Activated naive CD8-positive, alpha-beta T cell treated with anti-CD3 and anti-CD28 coated beads, Interleukin-2, amount 50 U/mL, for 24 hours (primary cell): ENCODE measurements at regions not wholly inside any gene's neighbourhood (a gene's known extent, or its start where the extent isn't known, plus 50 kb on each side); places are given as distances from the start of the nearest gene placed in this dataset.
"Not testable (repeated sequence)": the region's sequence is repeated elsewhere in the genome, so short reads cannot be mapped to it uniquely, and the experiment has no call there.

ENCODE experiments used
- ATAC-seq: fragments of 150-1000 bp; cut with Tn5 transposase; one replicate; pipeline ENCODE4 v1.10.0; 2021
- DNase-seq: peaks from one replicate; pipeline ENCODE4 v3.0.0; 2021
- H3K27ac Mint-ChIP-seq: one replicate; pipeline ENCODE4 v1.8.0; 2021; ENCODE audit warnings: mild to moderate bottlenecking, mixed read lengths
- H3K27me3 Mint-ChIP-seq: one replicate; pipeline ENCODE4 v1.8.0; 2021; ENCODE audit warnings: mixed read lengths
- H3K36me3 Mint-ChIP-seq: one replicate; pipeline ENCODE4 v1.8.0; 2021; ENCODE audit warnings: low read depth, mixed read lengths
- H3K4me1 Mint-ChIP-seq: one replicate; pipeline ENCODE4 v1.8.0; 2021; ENCODE audit warnings: mixed read lengths
- H3K4me3 Mint-ChIP-seq: one replicate; pipeline ENCODE4 v1.8.0; 2021; ENCODE audit warnings: mild to moderate bottlenecking, moderate library complexity, mixed read lengths
- H3K9me3 Mint-ChIP-seq: one replicate; pipeline ENCODE4 v1.8.0; 2021; ENCODE audit warnings: mixed read lengths

GRCh38 chr3:182651461-182651860, 141.8 kb upstream of the ATP11B start:
- Mint-ChIP-seq H3K4me3 (no peak overlapping the region), H3K27ac (no peak overlapping the region), H3K27me3 (peaks cover 7% of the 10 kb centered on the region), H3K36me3 (no peaks in the 10 kb centered on the region), H3K4me1 (no peaks in the 10 kb centered on the region), H3K9me3 (no peaks in the 10 kb centered on the region)
- ATAC-seq (no peak), DNase-seq (no peak)

- not testable (repeated sequence) for H3K27ac Mint-ChIP-seq, DNase-seq, H3K4me3 Mint-ChIP-seq, H3K27me3 Mint-ChIP-seq, H3K36me3 Mint-ChIP-seq, H3K9me3 Mint-ChIP-seq, ATAC-seq, H3K4me1 Mint-ChIP-seq
Measured at GRCh38 chr3:182653065-182653464, 140.2 kb upstream of the ATP11B start.

GRCh38 chr3:182668541-182668940, 124.8 kb upstream of the ATP11B start:
- Mint-ChIP-seq H3K36me3 (no peaks in the 10 kb centered on the region), H3K9me3 (no peaks in the 10 kb centered on the region), H3K4me1 (no peaks in the 10 kb centered on the region), H3K27me3 (peaks cover 13% of the 10 kb centered on the region), H3K4me3 (no peak overlapping the region), H3K27ac (no peak overlapping the region)
- ATAC-seq (no peak), DNase-seq (no peak)

- H3K27ac Mint-ChIP-seq, result no peak overlapping the region
- no peaks in the 10 kb centered on the region for H3K36me3 Mint-ChIP-seq
- no peak overlapping the region for H3K4me3 Mint-ChIP-seq
- no peak for ATAC-seq
- no peak for DNase-seq
- no peaks in the 10 kb centered on the region for H3K4me1 Mint-ChIP-seq
- H3K9me3 Mint-ChIP-seq, result no peaks in the 10 kb centered on the region
- H3K27me3 Mint-ChIP-seq, result peaks cover 16% of the 10 kb centered on the region
Measured at GRCh38 chr3:182668974-182669373, 124.3 kb upstream of the ATP11B start.

- no peak overlapping the region for H3K4me3 Mint-ChIP-seq
- no peak for ATAC-seq
Measured at GRCh38 chr3:182671541-182671940, 121.8 kb upstream of the ATP11B start.

GRCh38 chr3:182671942-182672341, 121.4 kb upstream of the ATP11B start:
- DNase-seq, result no peak
- Mint-ChIP-seq H3K36me3 (no peaks in the 10 kb centered on the region), H3K4me1 (no peaks in the 10 kb centered on the region), H3K9me3 (no peaks in the 10 kb centered on the region), H3K4me3 (no peak overlapping the region), H3K27me3 (peaks cover 16% of the 10 kb centered on the region), H3K27ac (no peak overlapping the region)
- ATAC-seq, result no peak

More at GRCh38 chr3:182671541-182671940, 121.8 kb upstream of the ATP11B start:
- no peak for DNase-seq
- Mint-ChIP-seq H3K4me1 (no peaks in the 10 kb centered on the region), H3K27me3 (peaks cover 16% of the 10 kb centered on the region), H3K9me3 (no peaks in the 10 kb centered on the region), H3K36me3 (no peaks in the 10 kb centered on the region), H3K27ac (no peak overlapping the region)

GRCh38 chr3:182673336-182673735, 120.0 kb upstream of the ATP11B start:
- H3K4me3 Mint-ChIP-seq, result no peak overlapping the region
- ATAC-seq (no peak), DNase-seq (no peak)
- no peaks in the 10 kb centered on the region for H3K9me3 Mint-ChIP-seq
- no peak overlapping the region for H3K27ac Mint-ChIP-seq
- H3K36me3 Mint-ChIP-seq, result no peaks in the 10 kb centered on the region
- H3K27me3 Mint-ChIP-seq, result peaks cover 14% of the 10 kb centered on the region
- H3K4me1 Mint-ChIP-seq, result no peaks in the 10 kb centered on the region

GRCh38 chr3:182682263-182683241, 110.8 kb upstream of the ATP11B start:
- H3K4me3 Mint-ChIP-seq, result peak overlapping the region; percentile 61
- no peaks in the 10 kb centered on the region for H3K9me3 Mint-ChIP-seq
- peaks cover 6% of the 10 kb centered on the region for H3K4me1 Mint-ChIP-seq
- ATAC-seq, result peak; percentile 88
- no peak overlapping the region for H3K27ac Mint-ChIP-seq
- DNase-seq, result peak; percentile 76
- H3K36me3 Mint-ChIP-seq, result no peaks in the 10 kb centered on the region
- H3K27me3 Mint-ChIP-seq, result peaks cover 26% of the 10 kb centered on the region

- Mint-ChIP-seq H3K4me1 (peaks cover 6% of the 10 kb centered on the region), H3K36me3 (no peaks in the 10 kb centered on the region), H3K27me3 (peaks cover 29% of the 10 kb centered on the region), H3K4me3 (peak overlapping the region; percentile 61), H3K9me3 (no peaks in the 10 kb centered on the region), H3K27ac (no peak overlapping the region)
- DNase-seq (peak; percentile 65), ATAC-seq (peak; percentile 78)
Measured at GRCh38 chr3:182683453-182683852, 109.9 kb upstream of the ATP11B start.

- Mint-ChIP-seq H3K27ac (no peak overlapping the region), H3K4me3 (no peak overlapping the region), H3K4me1 (peaks cover 6% of the 10 kb centered on the region), H3K36me3 (no peaks in the 10 kb centered on the region), H3K27me3 (peaks cover 29% of the 10 kb centered on the region), H3K9me3 (no peaks in the 10 kb centered on the region)
- DNase-seq (no peak), ATAC-seq (no peak)
Measured at GRCh38 chr3:182683858-182684257, 109.4 kb upstream of the ATP11B start.

GRCh38 chr3:182686033-182686886, 107.0 kb upstream of the ATP11B start:
- Mint-ChIP-seq H3K36me3 (no peaks in the 10 kb centered on the region), H3K4me1 (peaks cover 6% of the 10 kb centered on the region), H3K27me3 (peaks cover 29% of the 10 kb centered on the region), H3K9me3 (no peaks in the 10 kb centered on the region), H3K27ac (no peak overlapping the region), H3K4me3 (no peak overlapping the region)
- ATAC-seq (no peak), DNase-seq (no peak)

GRCh38 chr3:182690172-182690571, 103.1 kb upstream of the ATP11B start:
- no peak overlapping the region for H3K4me3 Mint-ChIP-seq
- DNase-seq (no peak), ATAC-seq (no peak)
- no peaks in the 10 kb centered on the region for H3K9me3 Mint-ChIP-seq
- no peaks in the 10 kb centered on the region for H3K4me1 Mint-ChIP-seq
- peaks cover 11% of the 10 kb centered on the region for H3K27me3 Mint-ChIP-seq
- no peak overlapping the region for H3K27ac Mint-ChIP-seq
- no peaks in the 10 kb centered on the region for H3K36me3 Mint-ChIP-seq

GRCh38 chr3:182692021-182692420, 101.3 kb upstream of the ATP11B start:
- no peaks in the 10 kb centered on the region for H3K9me3 Mint-ChIP-seq
- ATAC-seq, result no peak

GRCh38 chr3:182692695-182693094, 100.6 kb upstream of the ATP11B start:
- Mint-ChIP-seq H3K27me3 (peaks cover 3% of the 10 kb centered on the region), H3K4me3 (no peak overlapping the region), H3K4me1 (no peaks in the 10 kb centered on the region)

More at GRCh38 chr3:182692021-182692420, 101.3 kb upstream of the ATP11B start:
- no peak overlapping the region for H3K4me3 Mint-ChIP-seq
- H3K36me3 Mint-ChIP-seq, result no peaks in the 10 kb centered on the region
- DNase-seq, result no peak
- H3K27me3 Mint-ChIP-seq, result peaks cover 4% of the 10 kb centered on the region
- H3K4me1 Mint-ChIP-seq, result no peaks in the 10 kb centered on the region
- no peak overlapping the region for H3K27ac Mint-ChIP-seq

GRCh38 chr3:182693723-182694122, 99.6 kb upstream of the ATP11B start:
- Mint-ChIP-seq H3K9me3 (no peaks in the 10 kb centered on the region), H3K4me1 (no peaks in the 10 kb centered on the region), H3K36me3 (no peaks in the 10 kb centered on the region), H3K4me3 (no peak overlapping the region), H3K27me3 (no peaks in the 10 kb centered on the region), H3K27ac (no peak overlapping the region)
- no peak for DNase-seq
- ATAC-seq, result no peak

More at GRCh38 chr3:182692695-182693094, 100.6 kb upstream of the ATP11B start:
- Mint-ChIP-seq H3K9me3 (no peaks in the 10 kb centered on the region), H3K36me3 (no peaks in the 10 kb centered on the region), H3K27ac (no peak overlapping the region)
- DNase-seq (no peak), ATAC-seq (no peak)
